Heart right ventricle (tissue), 16 donors: ENCODE measurements at regions not wholly inside any gene's neighbourhood (a gene's known extent, or its start where the extent isn't known, plus 50 kb on each side); places are given as distances from the start of the nearest gene placed in this dataset.

Experiments used
- ATAC-seq, 8 donors: fragments of 200-7000 bp; cut with Tn5 transposase; one replicate each; pipeline ENCODE4 v1.9.1; 2020; ENCODE audit warnings: mild to moderate bottlenecking in 8 of 8, moderate library complexity in 8 of 8, moderate number of reproducible peaks in 1 of 8
- DNase-seq, 2 donors: peaks; one replicate each; pipeline ENCODE4 v3.0.0-alpha.2; 2020
- H3K27ac ChIP-seq, 10 donors: fragments of 200-600 bp; sonication (generic) in 2 of 10; one replicate each; pipeline versions ENCODE4 v1.5.0 to v1.8.0; 2020 to 2022; ENCODE audit warnings: mild to moderate bottlenecking in 3 of 10
- H3K27me3 ChIP-seq, 7 donors: fragments of 200-600 bp; one replicate each; pipeline ENCODE4 v1.8.0; 2021 to 2022; ENCODE audit warnings: mild to moderate bottlenecking in 2 of 7
- H3K36me3 ChIP-seq, 9 donors: fragments of 200-600 bp; sonication (generic) in 1 of 9; one replicate each; pipeline versions ENCODE4 v1.5.0 to v1.8.0; 2020 to 2022; ENCODE audit warnings: mild to moderate bottlenecking in 2 of 9
- H3K4me1 ChIP-seq, 9 donors: fragments of 200-600 bp; sonication (generic) in 1 of 9; one replicate each; pipeline versions ENCODE4 v1.5.0 to v1.8.0; 2020 to 2022; ENCODE audit warnings: mild to moderate bottlenecking in 4 of 9
- H3K4me3 ChIP-seq, 10 donors: fragments of 200-600 bp; sonication (generic) in 2 of 10; one replicate each; pipeline versions ENCODE4 v1.5.0 to v1.8.0; 2020 to 2022; ENCODE audit warnings: mild to moderate bottlenecking in 7 of 10, moderate library complexity in 2 of 10
- H3K9me3 ChIP-seq, 11 donors: fragments of 200-600 bp in 10 of 11; sonication (generic) in 2 of 11; one replicate each; pipeline versions ENCODE4 v1.5.0 to v1.8.0; 2013 to 2022; ENCODE audit warnings: mild to moderate bottlenecking in 2 of 11, control low read depth in 1 of 11, moderate library complexity in 1 of 11
- CTCF ChIP-seq, 9 donors: fragments of 200-600 bp; sonication (generic) in 2 of 9; IDR thresholded peaks; one replicate each; pipeline versions ENCODE4 v1.5.0 to v1.8.0; 2021 to 2022; ENCODE audit warnings: antibody characterized with exemption in 9 of 9, mild to moderate bottlenecking in 5 of 9, moderate library complexity in 1 of 9
- WGBS, 2 donors: extraction: QIAGEN DNeasy Blood & Tissue Kit; methylation state at CpG; one replicate each; pipeline ENCODE4 v1.1.7; 2013; ENCODE audit warnings: inconsistent platforms in 1 of 2; 5-methylcytosine and 5-hydroxymethylcytosine counted together
- intact Hi-C, 10 donors: fragments of 100-400 bp; cut with DNase I; formaldehyde crosslinking; loops; one replicate each; pipeline versions ENCODE4 v1.11.1 to v1.14.2; 2022
- donor health status: Arrhythmogenic right ventricular cardiomyopathy.
- donor health status: ischemic (EF 13 %, LVEDD 7.1; RV severe dilation, severe dysfunction).
- donor health status: healthy with polysubstance abuse.
- donor health status: DM: no; HTN: yes; CAD: no.
- donor health status: DM: no; HTN: no; CAD: no.
- donor health status: ischemic (EF 25% LVEDD 6.9; RV normal size, moderate dysfunction).
- donor health status: ischemic (EF 25% LVEDD 5.7; RV mildly dilated, moderate dysfunction).
- donor health status: healthy.
- donor health status: DM: yes; HTN: yes; CAD: no.
- donor health status: Ischemic cardiomyopathy.
- donor health status: ischemic (EF 35%, LVEDD 5.7; RV mildly dilated, moderate dysfunction).
- donor health status: nonischemic (EF 11% LVEDD 7.7; RV severe dilation, severe dysfunction).
- donor health status: DM: yes; HTN: yes; CAD: no.
- donor health status: PGD.
- donor health status: ischemic (EF 29% LVEDD 5.4; RV normal size, mild dysfunction).
- donor health status: nonischemic (EF 23%, LVEDD 6.1; RV moderate dilation, normal function).

GRCh38 chr5:163718272-163718671 is 212.9 kb downstream of the MAT2B start:
- WGBS, 2 donors = 57 to 82% methylated on average over 5 of the region's 5 CpGs
- H3K4me1 ChIP-seq = no peaks in the 10 kb centered on the region

GRCh38 chr5:163724305-163724704 is 218.9 kb downstream of the MAT2B start:
- 77 to 80% methylated on average over 3 of the region's 3 CpGs for WGBS, 2 donors
- no peak for DNase-seq

More at GRCh38 chr5:163718272-163718671, 212.9 kb downstream of the MAT2B start:
- H3K27me3 ChIP-seq = no peaks in the 10 kb centered on the region
- intact Hi-C loops = no loop called here
- no peak for DNase-seq
- no peaks in the 10 kb centered on the region for H3K9me3 ChIP-seq
- no peak overlapping the region for H3K27ac ChIP-seq
- H3K4me3 ChIP-seq = no peak overlapping the region
- no peak for TF ChIP-seq CTCF (IDR thresholded peaks at IDR 0.05)
- no peak for ATAC-seq
- no peaks in the 10 kb centered on the region for H3K36me3 ChIP-seq

GRCh38 chr5:163727028-163727427 is 221.6 kb downstream of the MAT2B start:
- ATAC-seq = no peak
- H3K4me1 ChIP-seq = no peaks in the 10 kb centered on the region
- intact Hi-C loops = no loop called here
- no peak for DNase-seq
- H3K9me3 ChIP-seq = peaks cover 0 to 11% (median 0%) of the 10 kb centered on the region in 11 donors
- H3K4me3 ChIP-seq = no peak overlapping the region
- TF ChIP-seq CTCF (IDR thresholded peaks at IDR 0.05) = no peak
- H3K27me3 ChIP-seq = no peaks in the 10 kb centered on the region
- 71 to 82% methylated on average over 4 of the region's 4 CpGs for WGBS, 2 donors
- H3K27ac ChIP-seq = no peak overlapping the region
- H3K36me3 ChIP-seq = no peaks in the 10 kb centered on the region

More at GRCh38 chr5:163724305-163724704, 218.9 kb downstream of the MAT2B start:
- no peak overlapping the region for H3K27ac ChIP-seq
- no peaks in the 10 kb centered on the region for H3K27me3 ChIP-seq
- intact Hi-C loops = no loop called here
- TF ChIP-seq CTCF (IDR thresholded peaks at IDR 0.05) = no peak
- no peak overlapping the region for H3K4me3 ChIP-seq
- no peaks in the 10 kb centered on the region for H3K36me3 ChIP-seq
- H3K9me3 ChIP-seq = peaks cover 0 to 5% (median 0%) of the 10 kb centered on the region in 11 donors
- no peak for ATAC-seq
- H3K4me1 ChIP-seq = no peaks in the 10 kb centered on the region

GRCh38 chr5:163730206-163730756 is 224.9 kb downstream of the MAT2B start:
- TF ChIP-seq CTCF (IDR thresholded peaks at IDR 0.05) = no peak
- no peaks in the 10 kb centered on the region for H3K27me3 ChIP-seq
- no peak for DNase-seq
- H3K36me3 ChIP-seq = no peaks in the 10 kb centered on the region
- ATAC-seq = no peak
- H3K4me1 ChIP-seq = no peaks in the 10 kb centered on the region
- no peak overlapping the region for H3K27ac ChIP-seq
- intact Hi-C loops = no loop called here
- no peak overlapping the region for H3K4me3 ChIP-seq
- H3K9me3 ChIP-seq = peaks cover 0 to 11% (median 0%) of the 10 kb centered on the region in 11 donors
- WGBS, 2 donors = 30% methylated on average over 5 of the region's 5 CpGs
